H7 (cell line): ENCODE measurements at regions not wholly inside any gene's neighbourhood (a gene's known extent, or its start where the extent isn't known, plus 50 kb on each side); places are given as distances from the start of the nearest gene placed in this dataset.

Source experiments
- DNase-seq: peaks from one replicate; pipeline ENCODE4 v3.0.0; 2012
- H3K27me3 ChIP-seq: 2 replicates; pipeline ENCODE4 v1.6.0; 2011; ENCODE audit warnings: mild to moderate bottlenecking, low read length; ENCODE audit not compliant: control insufficient read depth, insufficient read depth
- H3K36me3 ChIP-seq: replicated peaks from 2 replicates; pipeline ENCODE4 v1.5.1; 2011; ENCODE audit warnings: low read length; ENCODE audit not compliant: control insufficient read depth, insufficient read depth
- H3K4me3 ChIP-seq: 2 replicates; pipeline ENCODE4 v1.5.1; 2011; ENCODE audit warnings: low read depth, mild to moderate bottlenecking, control low read depth, low read length, moderate library complexity; ENCODE audit not compliant: insufficient read depth

DNA sequence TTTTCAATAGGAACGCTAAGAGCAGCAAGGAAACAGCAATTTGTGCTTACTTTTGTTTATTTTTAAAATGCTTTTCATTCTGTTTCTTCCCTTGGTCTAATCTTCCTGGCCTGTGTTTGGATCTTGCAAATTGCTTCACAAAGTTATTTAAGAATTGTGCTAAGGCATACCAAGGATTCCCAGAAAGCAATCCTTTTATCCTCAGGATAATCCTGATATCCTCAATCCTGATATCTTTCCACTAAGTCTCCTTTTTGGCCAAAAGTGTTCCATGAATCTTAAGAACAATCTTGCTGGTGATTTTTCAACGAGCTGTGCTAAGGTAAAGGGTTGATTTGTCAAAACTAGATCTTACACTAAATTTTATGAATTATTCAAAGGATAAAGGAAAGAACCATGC is 1577.9 kb downstream of the PLA2G4A start:
- no peaks in the 10 kb centered on the region for H3K27me3 ChIP-seq
- no peaks in the 10 kb centered on the region for H3K36me3 ChIP-seq
- DNase-seq, result no peak
- H3K4me3 ChIP-seq, result no peak overlapping the region

DNA sequence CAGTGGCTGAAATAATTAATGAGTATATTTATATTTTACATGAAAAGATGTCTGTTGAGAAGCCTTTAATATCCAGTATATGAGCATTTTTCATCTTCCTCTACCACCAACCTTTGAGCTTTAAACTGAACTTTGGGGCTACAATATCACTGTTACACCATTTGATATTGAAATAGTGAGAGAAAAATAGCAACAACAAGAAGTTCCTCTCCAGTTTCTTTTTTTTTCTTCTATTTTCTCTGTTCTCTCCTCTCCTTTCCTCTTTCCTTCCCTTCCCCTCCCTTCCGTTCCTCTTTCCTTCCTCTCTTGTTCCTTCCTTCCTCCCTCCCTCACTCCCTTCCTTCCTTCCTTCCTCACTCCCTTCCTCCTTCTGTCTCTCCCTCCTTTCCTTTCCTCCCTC is 1591.4 kb downstream of the PLA2G4A start:
- Histone ChIP-seq H3K36me3 (no peaks in the 10 kb centered on the region), H3K27me3 (no peaks in the 10 kb centered on the region)
- DNase-seq, result no peak

GRCh38 chr1:188423073-188423472 is 1594.3 kb downstream of the PLA2G4A start:
- no peaks in the 10 kb centered on the region for H3K36me3 ChIP-seq
- H3K4me3 ChIP-seq, result no peak overlapping the region
- no peaks in the 10 kb centered on the region for H3K27me3 ChIP-seq
- DNase-seq, result no peak

More for the DNA sequence above, 1591.4 kb downstream of the PLA2G4A start:
- H3K4me3 ChIP-seq, result no peak overlapping the region

DNA sequence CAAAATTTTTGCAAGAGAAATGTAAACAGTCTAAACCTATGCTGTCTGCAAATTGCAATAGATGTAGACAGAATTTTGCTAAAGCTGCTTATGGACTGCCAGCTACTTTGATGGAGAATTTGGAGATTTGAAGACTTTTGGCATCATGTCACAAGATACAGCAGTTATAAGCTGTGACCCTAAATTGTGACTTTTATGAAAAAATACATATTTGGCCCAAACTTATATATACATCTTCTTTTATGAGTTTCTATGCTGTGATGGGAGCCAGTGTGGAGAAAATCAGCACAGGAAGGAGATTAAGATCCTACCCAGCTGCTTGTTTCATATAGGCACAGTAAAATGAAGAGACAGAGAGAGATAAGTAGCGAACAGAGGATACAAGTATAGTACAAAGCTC is 1595.4 kb downstream of the PLA2G4A start:
- no peak for DNase-seq
- no peaks in the 10 kb centered on the region for H3K27me3 ChIP-seq
- no peaks in the 10 kb centered on the region for H3K36me3 ChIP-seq
- no peak overlapping the region for H3K4me3 ChIP-seq

DNA sequence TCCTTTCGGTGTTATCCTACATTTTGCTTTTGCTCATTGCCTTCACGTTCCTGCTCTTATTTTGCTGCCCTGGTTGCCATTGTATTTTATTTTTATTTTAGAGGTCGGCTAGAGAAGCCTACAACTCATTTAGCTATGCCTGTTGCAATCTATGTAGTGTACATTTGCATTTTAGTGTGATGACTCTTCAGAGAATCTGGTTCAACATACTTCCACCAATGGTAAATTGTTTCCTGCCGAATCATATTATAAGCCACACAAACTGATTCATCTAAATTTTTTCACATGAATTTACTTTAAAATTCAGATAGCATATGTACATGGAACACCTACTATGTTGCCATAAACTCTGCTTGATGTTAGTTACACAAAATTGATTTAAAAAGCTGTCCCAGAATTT is 1596.9 kb downstream of the PLA2G4A start:
- no peak overlapping the region for H3K4me3 ChIP-seq
- no peak for DNase-seq
- H3K36me3 ChIP-seq, result no peaks in the 10 kb centered on the region
- no peaks in the 10 kb centered on the region for H3K27me3 ChIP-seq

DNA sequence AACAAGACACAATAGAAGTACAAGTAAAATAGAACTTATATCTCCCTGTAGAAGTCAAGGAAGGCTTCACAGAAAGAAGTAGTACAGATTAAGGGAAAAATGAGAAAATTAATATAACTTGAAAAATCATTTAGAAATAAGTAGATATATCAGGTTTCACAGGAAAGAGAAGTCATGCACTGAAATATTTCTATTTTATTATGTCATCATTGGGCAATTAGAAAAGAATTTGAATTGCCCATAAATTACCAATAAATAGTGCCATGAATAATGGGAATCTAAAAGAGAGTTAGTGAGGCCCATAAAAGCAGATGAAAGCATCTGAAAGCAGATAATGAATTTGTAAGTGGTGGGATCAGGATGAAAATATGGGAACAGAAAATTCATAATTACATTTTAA is 1597.8 kb downstream of the PLA2G4A start:
- H3K36me3 ChIP-seq, result no peaks in the 10 kb centered on the region
- no peak overlapping the region for H3K4me3 ChIP-seq

DNA sequence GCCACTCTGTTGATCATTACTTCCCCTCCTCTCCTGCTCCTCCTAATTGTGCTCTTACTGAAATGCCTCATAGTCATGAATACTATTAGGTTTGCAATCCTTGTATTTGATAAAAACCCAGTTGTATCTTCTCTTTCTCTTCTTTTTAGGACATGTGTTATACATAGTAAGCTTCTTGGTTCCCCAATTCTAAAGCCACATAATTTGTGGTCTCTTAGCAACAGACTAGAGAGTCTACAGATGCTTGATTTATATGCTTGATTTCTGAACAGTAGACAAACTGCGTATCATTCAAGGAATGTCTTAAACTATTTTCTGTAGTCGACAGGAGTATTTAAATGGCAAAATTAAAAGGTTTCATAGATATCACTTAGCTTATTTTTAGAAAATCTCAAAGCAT is 1598.9 kb downstream of the PLA2G4A start:
- no peaks in the 10 kb centered on the region for H3K36me3 ChIP-seq
- H3K4me3 ChIP-seq, result no peak overlapping the region
- no peak for DNase-seq
- no peaks in the 10 kb centered on the region for H3K27me3 ChIP-seq

More for the DNA sequence above, 1597.8 kb downstream of the PLA2G4A start:
- H3K27me3 ChIP-seq, result no peaks in the 10 kb centered on the region
- DNase-seq, result no peak

DNA sequence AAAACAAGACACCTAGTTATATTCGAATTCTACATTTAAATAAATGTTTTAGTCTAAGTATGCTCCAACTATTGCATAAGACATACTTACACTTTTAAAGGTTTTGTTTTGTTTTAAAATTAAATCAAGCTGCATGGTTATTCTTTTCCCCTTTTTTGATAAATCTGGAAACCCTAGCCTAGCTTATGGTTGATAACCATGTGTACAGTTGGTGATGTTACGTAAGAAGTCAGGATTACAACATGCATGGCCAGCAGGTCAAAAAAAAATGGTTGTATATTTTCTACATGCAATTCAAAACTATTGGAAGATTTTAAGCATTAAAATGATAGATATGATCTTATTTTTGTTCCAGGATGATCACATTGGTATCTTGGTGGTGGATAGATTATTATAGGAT is 1600.6 kb downstream of the PLA2G4A start:
- H3K4me3 ChIP-seq, result no peak overlapping the region
- H3K36me3 ChIP-seq, result no peaks in the 10 kb centered on the region
- DNase-seq, result no peak
- no peaks in the 10 kb centered on the region for H3K27me3 ChIP-seq

DNA sequence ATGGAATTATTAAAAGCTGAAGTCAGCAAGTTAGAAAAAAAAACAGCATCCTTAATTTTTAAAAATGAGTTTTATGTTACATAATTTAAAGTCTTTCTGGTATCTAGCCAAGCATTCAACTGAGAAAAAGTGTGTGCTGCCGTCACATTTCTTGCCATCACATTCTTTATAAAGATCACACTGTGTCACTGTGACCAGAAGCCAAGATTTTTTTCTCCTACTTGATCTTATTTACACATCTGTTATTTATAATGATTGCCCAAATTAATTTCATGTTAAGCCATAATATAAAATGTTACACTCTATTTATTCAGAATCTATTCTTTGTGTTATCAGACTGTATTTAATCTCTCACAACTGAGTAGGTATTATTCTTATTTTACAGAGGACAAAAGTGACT is 1603.7 kb downstream of the PLA2G4A start:
- no peak for DNase-seq
- no peaks in the 10 kb centered on the region for H3K27me3 ChIP-seq
- H3K36me3 ChIP-seq, result no peaks in the 10 kb centered on the region
- H3K4me3 ChIP-seq, result no peak overlapping the region

DNA sequence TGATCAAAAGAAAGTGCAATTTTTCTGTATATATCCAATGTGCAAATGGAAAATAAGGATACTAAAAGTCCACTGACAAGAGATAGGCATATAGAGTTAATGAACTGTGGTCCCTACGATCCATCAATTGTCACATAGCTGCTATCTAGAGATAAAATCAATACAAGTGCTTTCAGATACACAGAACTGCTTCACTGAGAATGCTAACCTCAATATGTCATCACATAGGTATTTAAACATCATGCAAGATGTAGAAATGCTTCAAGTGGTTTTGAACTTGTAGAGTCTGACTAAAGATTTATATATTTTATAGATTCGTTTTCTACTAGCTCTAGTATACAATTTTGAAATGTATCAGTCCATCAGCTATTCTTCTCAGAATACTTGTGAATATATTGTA is 1604.7 kb downstream of the PLA2G4A start:
- Histone ChIP-seq H3K27me3 (no peaks in the 10 kb centered on the region), H3K4me3 (no peak overlapping the region), H3K36me3 (no peaks in the 10 kb centered on the region)
- no peak for DNase-seq

DNA sequence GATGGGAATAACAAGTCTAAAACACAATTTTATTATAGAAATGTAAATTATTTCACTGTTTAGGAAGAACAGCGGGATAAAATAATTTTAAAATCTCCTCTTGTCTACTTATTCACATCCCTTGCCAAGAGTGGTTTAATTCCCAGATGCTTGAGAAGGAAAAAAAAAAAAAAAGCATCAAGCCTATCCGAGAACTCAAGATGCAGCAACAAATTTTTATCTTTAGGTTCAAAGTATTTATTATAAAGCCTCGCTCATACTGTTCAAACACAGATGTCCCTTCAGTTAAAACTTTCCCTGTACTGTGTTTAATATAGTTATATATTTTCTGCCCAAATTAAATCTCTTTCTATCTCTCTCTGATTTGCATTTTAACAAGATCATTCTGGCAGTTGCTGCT is 1615.8 kb downstream of the PLA2G4A start:
- no peak for DNase-seq
- Histone ChIP-seq H3K36me3 (no peaks in the 10 kb centered on the region), H3K27me3 (no peaks in the 10 kb centered on the region), H3K4me3 (no peak overlapping the region)

DNA sequence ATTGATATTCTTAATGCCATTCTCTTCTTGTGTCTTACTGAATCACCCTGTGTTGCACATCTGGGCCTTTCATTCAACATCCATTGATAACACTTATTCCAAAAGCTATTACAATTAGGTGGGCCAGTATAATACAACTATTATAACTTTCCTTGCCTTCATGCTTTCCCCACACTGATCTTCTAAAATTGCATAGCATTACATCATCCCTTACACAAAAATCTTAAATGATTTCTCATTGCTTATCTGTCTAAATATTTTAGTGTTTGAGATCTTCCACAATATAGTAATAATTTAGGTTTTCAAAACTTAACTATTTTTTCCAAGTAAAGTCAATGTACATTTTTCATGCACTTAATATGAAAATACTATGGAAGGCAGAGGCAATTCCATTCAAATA is 1634.1 kb downstream of the PLA2G4A start:
- Histone ChIP-seq H3K27me3 (no peaks in the 10 kb centered on the region), H3K36me3 (no peaks in the 10 kb centered on the region), H3K4me3 (no peak overlapping the region)
- DNase-seq, result no peak

- H3K4me3 ChIP-seq, result no peak overlapping the region
- no peaks in the 10 kb centered on the region for H3K36me3 ChIP-seq
- no peak for DNase-seq
- H3K27me3 ChIP-seq, result no peaks in the 10 kb centered on the region
These were observed 1635.2 kb downstream of the PLA2G4A start for GRCh38 chr1:188463919-188464318.

- Histone ChIP-seq H3K27me3 (no peaks in the 10 kb centered on the region), H3K36me3 (no peaks in the 10 kb centered on the region), H3K4me3 (no peak overlapping the region)
- no peak for DNase-seq
These were observed 1637.8 kb downstream of the PLA2G4A start for GRCh38 chr1:188466539-188466938.

DNA sequence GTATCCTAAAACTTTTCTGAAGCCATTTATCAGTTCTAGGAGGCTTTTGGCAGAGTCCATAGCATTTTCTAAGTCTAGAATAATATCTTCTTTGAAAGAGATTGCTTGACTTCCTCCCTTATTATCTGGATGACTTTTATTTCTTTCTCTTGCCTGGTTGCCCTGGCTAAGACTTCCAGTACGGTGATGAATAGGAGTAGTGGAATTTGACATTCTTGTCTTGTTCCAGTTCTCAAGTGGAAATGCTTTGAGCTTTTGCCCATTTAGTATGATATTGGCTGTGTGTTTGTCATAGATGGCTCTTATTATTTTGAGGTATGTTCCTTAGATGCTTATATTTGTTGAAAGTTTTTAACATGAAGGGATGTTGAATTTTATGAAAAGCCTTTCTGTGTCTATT is 1647.9 kb downstream of the PLA2G4A start:
- DNase-seq, result no peak
- Histone ChIP-seq H3K27me3 (no peaks in the 10 kb centered on the region), H3K4me3 (no peak overlapping the region), H3K36me3 (no peaks in the 10 kb centered on the region)

- Histone ChIP-seq H3K36me3 (no peaks in the 10 kb centered on the region), H3K4me3 (no peak overlapping the region), H3K27me3 (no peaks in the 10 kb centered on the region)
- no peak for DNase-seq
These were observed 1660.8 kb downstream of the PLA2G4A start for GRCh38 chr1:188489336-188490112.
